NCI-H1092 treated with DMSO at 0.1 percent for 48 hours (cell line): ENCODE measurements at regions not wholly inside any gene's neighbourhood (a gene's known extent, or its start where the extent isn't known, plus 50 kb on each side); places are given as distances from the start of the nearest gene placed in this dataset.
"Not testable (repeated sequence)": the region's sequence is repeated elsewhere in the genome, so short reads cannot be mapped to it uniquely, and the experiment has no call there.

Experiments
- DNase-seq: peaks from one replicate; lab custom pipeline; 2025; lab: John Stamatoyannopoulos, UW

DNA sequence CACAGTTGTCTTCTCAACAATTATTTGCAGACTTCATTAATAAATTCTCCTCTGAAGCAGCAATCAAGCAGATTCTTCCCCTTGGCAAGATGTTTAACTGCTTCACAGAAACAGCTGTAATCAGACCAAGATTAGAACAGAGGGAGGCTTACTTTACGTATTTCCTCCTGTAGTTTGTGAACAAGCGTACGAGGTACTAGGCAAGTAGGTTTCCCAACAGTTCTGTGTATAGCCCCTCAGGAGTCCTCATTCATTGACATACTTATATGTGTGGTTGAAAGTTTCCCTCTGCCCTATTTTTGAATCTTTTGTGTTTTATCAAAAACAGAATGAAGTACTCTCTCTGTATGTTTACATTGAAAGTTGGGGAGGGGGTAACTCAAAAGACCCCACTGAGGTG, 128.0 kb downstream of the SPATA31D1 start:
- no peak for DNase-seq

DNA sequence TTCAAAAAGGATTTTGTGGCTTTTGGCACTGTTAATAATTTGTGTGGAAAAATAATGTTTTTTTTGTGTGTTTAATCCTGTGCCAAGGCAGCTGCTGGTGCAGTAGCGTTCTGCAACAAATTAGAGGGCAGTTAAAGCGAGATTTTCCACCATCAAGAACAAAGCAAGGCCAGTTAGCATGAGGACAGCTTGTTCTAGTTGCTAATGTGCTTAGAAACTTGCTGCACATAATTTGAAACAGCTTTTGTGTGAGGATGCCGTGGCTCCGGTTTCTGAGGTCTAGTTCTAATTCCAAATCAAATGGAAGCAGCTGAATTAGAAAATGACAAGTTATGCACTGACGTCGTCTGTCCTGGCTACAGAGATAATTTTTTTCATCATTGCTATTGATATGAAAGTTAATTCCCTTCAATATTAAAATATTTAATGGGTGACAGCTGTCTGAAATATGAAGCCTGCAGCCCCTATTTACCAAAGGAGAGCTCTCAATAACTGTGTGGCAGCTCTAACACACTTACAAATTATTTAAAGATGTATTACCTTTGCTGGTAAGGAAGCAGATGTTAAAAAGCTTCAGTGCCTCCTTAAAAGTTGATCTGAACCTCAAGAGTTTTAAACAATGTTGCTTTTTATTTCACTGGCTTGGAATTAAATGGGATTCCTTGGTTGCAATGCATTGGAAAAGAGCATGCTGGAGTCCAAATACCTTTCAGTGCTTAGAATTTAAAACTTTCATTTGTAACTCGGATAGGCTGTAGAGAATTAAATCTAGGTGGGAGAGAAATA, 128.6 kb downstream of the SPATA31D1 start:
- DNase-seq = peak; percentile 64

- DNase-seq = no peak
Observed at GRCh38 chr9:82122731-82123130, 134.2 kb downstream of the SPATA31D1 start.

- no peak for DNase-seq
Observed at GRCh38 chr9:82124090-82124489, 135.5 kb downstream of the SPATA31D1 start.

DNA sequence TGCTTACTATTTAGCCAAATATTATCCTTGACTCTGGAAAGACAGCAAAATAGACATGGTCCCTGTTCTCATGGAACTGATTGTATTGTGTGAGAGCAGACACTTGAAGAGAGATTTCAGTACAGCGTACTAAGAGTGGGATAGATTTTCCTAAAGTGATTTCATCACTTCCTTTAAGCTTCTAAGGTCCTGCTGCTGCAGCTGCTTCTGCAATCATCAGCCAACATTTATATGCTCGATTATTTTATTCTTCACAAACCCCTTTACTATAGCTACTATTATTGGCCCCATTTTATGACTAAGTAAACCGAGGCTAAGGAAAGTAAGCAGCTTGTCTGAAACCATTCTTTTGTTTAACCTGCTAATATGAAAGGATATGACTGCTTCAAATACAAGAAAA, 137.7 kb downstream of the SPATA31D1 start:
- no peak for DNase-seq

- DNase-seq = no peak
Observed at GRCh38 chr9:82127465-82127864, 138.9 kb downstream of the SPATA31D1 start.

- peak; percentile 75 for DNase-seq
Observed at GRCh38 chr9:82128011-82128696, 139.6 kb downstream of the SPATA31D1 start.

DNA sequence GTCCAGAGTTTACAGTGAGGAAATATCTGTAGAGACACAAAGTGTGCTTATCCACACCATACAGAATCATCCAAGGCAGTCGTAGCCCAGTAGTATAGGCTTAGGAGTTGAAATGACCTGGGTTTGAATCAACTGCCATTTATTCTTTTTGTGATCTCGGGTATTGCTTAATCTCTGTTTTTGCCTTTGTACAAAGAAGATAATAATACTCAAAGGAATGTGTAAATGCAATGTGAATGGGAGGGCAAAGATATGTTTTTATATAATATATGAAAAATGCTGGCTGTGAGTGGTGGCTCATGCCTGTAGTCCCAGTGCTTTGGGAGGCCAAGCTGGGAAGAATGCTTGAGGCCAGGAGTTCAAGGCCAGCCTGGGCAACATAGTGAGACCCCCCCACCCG, 141.1 kb downstream of the SPATA31D1 start:
- DNase-seq = no peak

DNA sequence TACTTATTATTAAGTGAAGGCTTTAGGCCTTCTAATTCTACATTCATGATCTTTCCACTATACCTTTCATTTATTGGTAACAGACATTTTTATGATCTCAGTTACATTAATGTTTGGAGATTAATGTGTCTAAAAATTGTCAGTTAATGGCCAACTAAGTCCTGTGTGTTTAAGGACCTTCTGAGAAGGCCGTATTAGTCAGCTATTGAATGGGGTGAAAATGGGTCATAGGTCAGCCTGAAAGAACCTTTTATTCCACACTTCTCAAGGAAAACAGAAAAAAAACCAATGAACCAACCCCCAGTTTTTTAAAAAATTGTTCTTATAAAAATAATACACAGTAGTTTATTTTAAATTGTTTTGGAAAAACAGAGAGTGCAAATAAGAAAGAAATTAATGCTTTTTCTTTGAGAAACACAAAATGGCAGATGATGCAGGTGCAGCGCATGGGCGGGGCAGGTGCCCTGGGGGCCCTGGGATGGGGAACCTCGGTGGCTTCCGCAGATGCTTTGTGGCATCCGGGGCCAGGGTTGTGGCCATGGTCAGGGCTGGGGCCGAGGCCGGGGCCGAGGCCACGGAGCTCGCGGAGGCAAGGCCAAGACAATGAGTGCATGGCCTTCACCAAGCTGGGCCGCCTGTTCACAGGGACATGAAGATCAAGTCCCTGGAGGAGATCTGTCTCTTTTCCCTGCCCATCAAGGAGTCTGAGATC, 141.9 kb downstream of the SPATA31D1 start:
- DNase-seq = no peak

DNA sequence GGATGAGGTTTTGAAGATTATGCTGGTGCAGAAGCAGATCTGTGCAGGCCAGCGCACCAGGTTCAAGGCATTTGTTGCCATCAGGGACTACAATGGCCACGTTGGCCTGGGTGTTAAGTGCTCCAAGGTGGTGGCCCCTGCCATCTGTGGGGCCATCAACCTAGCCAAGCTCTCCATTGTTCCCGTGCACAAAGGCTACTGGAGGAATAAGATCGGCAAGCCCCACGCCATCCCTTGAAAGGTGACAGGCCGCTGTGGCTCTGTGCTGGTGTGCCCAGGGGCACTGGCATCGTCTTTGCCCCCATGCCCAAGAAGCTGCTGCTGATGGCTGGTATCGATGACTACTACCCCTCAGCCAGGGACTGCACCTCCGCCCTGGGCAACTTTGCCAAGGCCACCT, 142.5 kb downstream of the SPATA31D1 start:
- no peak for DNase-seq

DNA sequence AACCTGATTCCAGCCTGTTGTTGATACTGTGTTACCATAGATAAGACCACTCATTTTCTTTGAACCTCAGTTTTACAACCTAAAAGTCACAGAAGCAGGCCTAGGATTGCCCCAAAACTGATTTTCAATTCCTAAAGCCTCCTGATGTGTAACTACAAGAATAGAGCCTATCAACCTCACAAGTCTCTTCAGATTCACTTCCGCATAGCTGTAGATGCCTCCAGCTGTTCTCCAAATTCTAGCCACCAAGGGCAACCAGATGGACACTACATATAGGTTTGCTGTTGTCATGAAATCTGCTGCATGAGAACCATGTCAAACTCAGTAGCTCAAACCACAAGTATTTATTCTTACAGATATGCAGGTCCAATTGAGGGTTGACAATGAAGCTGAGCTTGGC, 143.5 kb downstream of the SPATA31D1 start:
- no peak for DNase-seq

- no peak for DNase-seq
Observed at GRCh38 chr9:82134010-82134409, 145.4 kb downstream of the SPATA31D1 start.

DNA sequence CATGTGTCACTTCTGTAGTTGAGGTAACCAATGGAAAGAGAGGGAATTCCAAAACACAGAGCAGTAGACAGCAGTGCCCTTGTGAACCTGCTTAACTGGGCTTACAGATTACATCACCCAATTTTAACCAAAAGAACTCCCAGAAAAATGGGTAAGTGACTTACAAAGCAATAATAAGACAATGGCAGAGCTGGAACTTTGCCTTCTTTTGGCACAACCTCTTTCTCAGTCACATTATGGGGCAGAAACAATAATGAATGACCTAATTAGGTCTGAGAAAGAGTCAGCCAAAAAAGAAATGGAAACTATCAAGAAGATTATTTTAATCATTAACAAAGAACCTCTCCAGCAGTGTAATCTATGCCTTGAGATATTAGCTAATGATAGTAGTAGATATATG, 146.5 kb downstream of the SPATA31D1 start:
- no peak for DNase-seq

DNA sequence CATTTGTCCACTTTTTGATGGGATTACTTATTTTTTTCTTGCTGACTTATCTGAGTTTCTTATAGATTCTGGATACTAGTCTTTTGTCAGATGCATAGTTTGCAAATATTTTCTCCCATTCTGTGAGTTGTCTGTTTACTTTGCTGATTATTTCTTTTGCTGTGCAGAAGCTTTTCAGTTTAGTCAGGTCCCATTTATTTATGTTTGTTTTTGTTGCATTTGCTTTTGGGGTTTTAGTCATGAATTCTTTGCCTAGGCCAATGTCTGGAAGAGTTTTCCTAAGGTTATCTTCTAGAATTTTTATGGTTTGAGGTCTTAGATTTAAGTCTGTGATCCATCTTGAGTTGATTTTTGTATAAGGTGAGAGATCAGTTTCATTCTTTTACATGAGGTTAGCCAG, 149.5 kb downstream of the SPATA31D1 start:
- DNase-seq = not testable (repeated sequence)

DNA sequence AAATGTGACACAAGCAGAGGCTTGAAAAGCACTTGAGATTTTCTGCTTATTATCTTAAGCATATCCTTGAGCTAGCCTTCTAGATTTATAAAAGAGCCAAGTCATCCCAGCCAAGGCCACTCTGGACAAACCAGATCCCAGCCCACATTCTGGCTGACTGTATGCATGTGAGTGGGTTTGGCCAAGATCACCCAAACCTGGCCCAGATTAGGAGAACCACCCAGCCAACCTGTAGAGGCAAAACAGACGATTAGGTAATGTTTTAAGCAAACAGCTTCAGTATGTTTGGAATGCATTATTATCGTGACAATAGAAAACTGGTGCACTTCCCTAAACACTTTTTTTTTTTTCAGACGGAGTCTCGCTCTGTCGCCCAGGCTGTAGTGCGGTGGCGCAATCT, 151.9 kb downstream of the SPATA31D1 start:
- DNase-seq = no peak

- DNase-seq = no peak
Observed at GRCh38 chr9:82144803-82145202, 156.2 kb downstream of the SPATA31D1 start.

- no peak for DNase-seq
Observed at GRCh38 chr9:82146677-82147076, 158.1 kb downstream of the SPATA31D1 start.

DNA sequence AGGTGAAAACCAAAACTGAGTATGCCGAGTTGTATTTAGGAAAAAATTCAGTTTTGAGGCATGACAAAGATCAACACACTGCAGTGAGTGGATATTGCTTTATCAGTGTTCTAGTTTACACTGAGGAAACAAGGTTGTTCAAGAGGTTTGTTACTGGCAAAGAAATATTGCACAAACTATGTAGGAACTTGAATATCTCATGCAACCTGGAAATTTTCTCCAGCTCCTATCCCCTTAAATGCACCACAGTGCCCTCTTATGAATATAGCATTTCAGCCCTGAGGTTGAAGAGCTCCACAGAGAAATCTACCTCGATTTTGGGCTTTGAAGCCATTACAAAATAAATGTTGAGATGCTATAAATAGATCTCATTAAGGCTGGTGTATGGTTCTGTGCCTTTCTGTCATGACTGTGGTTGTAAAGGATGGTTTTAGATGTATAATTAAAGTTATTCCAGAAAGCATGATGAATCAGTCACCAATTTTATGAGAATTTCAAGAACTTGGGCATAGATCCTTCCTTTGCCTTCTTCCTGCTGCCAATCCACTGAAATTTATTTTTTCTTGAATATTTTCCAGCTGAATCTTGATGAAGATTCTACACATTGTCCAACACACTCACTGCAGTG, 159.3 kb downstream of the SPATA31D1 start:
- DNase-seq = no peak

- DNase-seq = no peak
Observed at GRCh38 chr9:82148426-82148810, 159.8 kb downstream of the SPATA31D1 start.

DNA sequence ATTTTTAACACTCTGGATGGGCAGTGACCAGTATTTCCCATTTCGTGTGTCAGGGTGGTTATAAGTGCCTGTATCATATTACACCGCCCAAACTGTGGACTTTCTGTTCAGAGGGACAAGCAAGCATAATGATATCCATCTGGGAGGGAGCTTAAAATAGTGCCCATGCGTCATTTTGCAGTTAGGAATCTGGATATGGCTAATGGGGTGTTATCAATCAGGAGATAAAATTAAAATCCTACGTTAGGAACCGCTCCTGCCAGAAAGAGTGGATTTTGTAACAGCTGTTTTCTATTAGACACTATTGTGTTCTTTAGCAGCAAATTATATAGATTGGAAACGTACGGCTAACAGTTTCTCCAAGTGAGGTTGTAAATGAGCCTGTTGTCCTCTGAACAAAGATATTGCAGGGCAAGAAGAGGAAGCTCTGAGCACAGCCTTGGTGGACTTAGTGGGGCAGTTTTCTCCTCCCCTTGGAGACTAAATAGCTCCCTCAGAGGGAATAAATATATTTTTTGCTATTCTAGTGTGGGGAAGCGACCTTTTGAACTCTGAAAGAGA, 160.4 kb downstream of the SPATA31D1 start:
- DNase-seq = peak; percentile 72

GRCh38 chr9:82149501-82149946, 161.0 kb downstream of the SPATA31D1 start:
- DNase-seq = no peak

- DNase-seq = no peak
Observed at GRCh38 chr9:82152181-82152580, 163.6 kb downstream of the SPATA31D1 start.
